BJ (cell line): ENCODE measurements at regions not wholly inside any gene's neighbourhood (a gene's known extent, or its start where the extent isn't known, plus 50 kb on each side); places are given as distances from the start of the nearest gene placed in this dataset.

Source experiments
- CTCF ChIA-PET: fragments of 350-600 bp; formaldehyde crosslinking; extraction: SDS; loops from one replicate; lab custom pipeline; 2021; ENCODE audit warnings: antibody characterized with exemption, inconsistent platforms; lab: Yijun Ruan, JAX
- POLR2A ChIA-PET: fragments of 300-600 bp; sonication (Branson Sonifier 250); formaldehyde crosslinking; extraction: SDS; loops from one replicate; lab custom pipeline; 2021; ENCODE audit warnings: antibody characterized with exemption; lab: Charles Lee
- DNase-seq: peaks from one replicate; pipeline ENCODE4 v3.0.0-alpha.2; 2011; ENCODE audit warnings: low read depth
- H3K27me3 ChIP-seq: 2 replicates; pipeline ENCODE4 v1.6.0; 2011; ENCODE audit warnings: low read length; ENCODE audit not compliant: control insufficient read depth, insufficient read depth
- H3K36me3 ChIP-seq: 2 replicates; pipeline ENCODE4 v1.5.1; 2011; ENCODE audit warnings: low read length; ENCODE audit not compliant: control insufficient read depth, insufficient read depth
- H3K4me3 ChIP-seq: 2 replicates; pipeline ENCODE4 v1.5.1; 2011; ENCODE audit warnings: low read depth, mild to moderate bottlenecking, control low read depth, low read length
- TF ChIP-seq, protein P1 (sequence below): IDR thresholded peaks from 2 replicates; pipeline ENCODE4 v1.5.1; 2011; ENCODE audit warnings: low read depth, mild to moderate bottlenecking, control low read depth, inconsistent platforms, low read length, moderate library complexity; ENCODE audit not compliant: insufficient read depth

- H3K4me3 ChIP-seq, result no peak overlapping the region
- TF ChIP-seq, protein P1, sequence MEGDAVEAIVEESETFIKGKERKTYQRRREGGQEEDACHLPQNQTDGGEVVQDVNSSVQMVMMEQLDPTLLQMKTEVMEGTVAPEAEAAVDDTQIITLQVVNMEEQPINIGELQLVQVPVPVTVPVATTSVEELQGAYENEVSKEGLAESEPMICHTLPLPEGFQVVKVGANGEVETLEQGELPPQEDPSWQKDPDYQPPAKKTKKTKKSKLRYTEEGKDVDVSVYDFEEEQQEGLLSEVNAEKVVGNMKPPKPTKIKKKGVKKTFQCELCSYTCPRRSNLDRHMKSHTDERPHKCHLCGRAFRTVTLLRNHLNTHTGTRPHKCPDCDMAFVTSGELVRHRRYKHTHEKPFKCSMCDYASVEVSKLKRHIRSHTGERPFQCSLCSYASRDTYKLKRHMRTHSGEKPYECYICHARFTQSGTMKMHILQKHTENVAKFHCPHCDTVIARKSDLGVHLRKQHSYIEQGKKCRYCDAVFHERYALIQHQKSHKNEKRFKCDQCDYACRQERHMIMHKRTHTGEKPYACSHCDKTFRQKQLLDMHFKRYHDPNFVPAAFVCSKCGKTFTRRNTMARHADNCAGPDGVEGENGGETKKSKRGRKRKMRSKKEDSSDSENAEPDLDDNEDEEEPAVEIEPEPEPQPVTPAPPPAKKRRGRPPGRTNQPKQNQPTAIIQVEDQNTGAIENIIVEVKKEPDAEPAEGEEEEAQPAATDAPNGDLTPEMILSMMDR, result no peak
- ChIA-PET CTCF (no interaction called here), POLR2A (no interaction called here)
- no peak for DNase-seq
- no peaks in the 10 kb centered on the region for H3K36me3 ChIP-seq
- H3K27me3 ChIP-seq, result no peaks in the 10 kb centered on the region
Measured at GRCh38 chr3:148494451-148494850, 203.3 kb upstream of the AGTR1 start.

GRCh38 chr3:148500881-148501280, 196.8 kb upstream of the AGTR1 start:
- no peaks in the 10 kb centered on the region for H3K27me3 ChIP-seq
- no peaks in the 10 kb centered on the region for H3K36me3 ChIP-seq
- CTCF ChIA-PET, result no interaction called here
- TF ChIP-seq, protein P1, result no peak
- no peak overlapping the region for H3K4me3 ChIP-seq
- DNase-seq, result no peak
- POLR2A ChIA-PET, result no interaction called here

DNA sequence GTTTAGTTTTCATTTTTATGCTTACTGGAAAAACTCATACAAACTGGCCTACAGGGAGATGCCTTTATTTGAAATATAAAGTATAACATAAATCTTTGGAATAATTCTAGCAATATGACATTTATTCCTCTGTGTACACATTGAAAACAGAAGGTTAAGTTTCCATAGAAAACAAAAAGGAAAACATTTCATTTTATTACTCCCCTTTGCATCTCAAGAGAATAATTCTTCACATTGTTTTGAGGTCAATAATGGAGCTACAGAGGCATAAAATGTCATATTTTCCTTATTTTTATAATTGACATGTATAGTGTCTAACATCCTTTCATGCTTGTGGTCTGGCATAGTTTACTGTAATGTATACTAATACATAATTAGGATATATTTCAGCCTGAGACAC, 187.6 kb upstream of the AGTR1 start:
- Histone ChIP-seq H3K27me3 (no peaks in the 10 kb centered on the region), H3K36me3 (no peaks in the 10 kb centered on the region), H3K4me3 (no peak overlapping the region)
- TF ChIP-seq, protein P1, result no peak
- ChIA-PET CTCF (no interaction called here), POLR2A (no interaction called here)
- DNase-seq, result no peak

GRCh38 chr3:148510561-148510960, 187.1 kb upstream of the AGTR1 start:
- ChIA-PET CTCF (no interaction called here), POLR2A (no interaction called here)
- no peaks in the 10 kb centered on the region for H3K36me3 ChIP-seq
- H3K27me3 ChIP-seq, result no peaks in the 10 kb centered on the region
- no peak overlapping the region for H3K4me3 ChIP-seq
- TF ChIP-seq, protein P1, result no peak
- no peak for DNase-seq

GRCh38 chr3:148512648-148513047, 185.1 kb upstream of the AGTR1 start:
- TF ChIP-seq, protein P1, result no peak
- POLR2A ChIA-PET, result no interaction called here
- CTCF ChIA-PET, result no interaction called here
- Histone ChIP-seq H3K4me3 (no peak overlapping the region), H3K36me3 (no peaks in the 10 kb centered on the region), H3K27me3 (no peaks in the 10 kb centered on the region)
- no peak for DNase-seq
